ENCODE measurements at regions not wholly inside any gene's neighbourhood (a gene's known extent, or its start where the extent isn't known, plus 50 kb on each side); places are given as distances from the start of the nearest gene placed in this dataset.

DNA sequence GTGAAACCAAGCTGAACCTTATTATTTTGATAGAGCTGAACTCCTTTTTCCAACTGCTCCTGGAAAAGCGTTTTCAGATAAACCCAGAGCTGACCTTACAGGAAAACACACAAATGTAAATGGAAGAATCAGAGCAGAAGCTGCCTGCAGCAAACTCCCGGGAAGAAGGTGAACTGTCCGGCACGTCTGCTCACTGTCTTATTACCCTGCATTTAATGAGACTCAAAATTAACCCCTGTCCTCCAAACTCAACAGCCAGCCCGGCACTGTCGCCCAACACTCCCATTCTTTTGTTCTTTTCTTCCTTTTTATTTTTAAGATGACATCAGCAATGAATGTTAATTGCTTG lies 1046.9 kb upstream of the FLRT2 start:
- TF ChIP-seq CTCF (IDR thresholded peaks at IDR 0.05) (no peak), AFF4 (CRISPR knock-in tag; IDR thresholded peaks at IDR 0.05; ENCODE audit: borderline replicate concordance) (no peak), E2F5 (CRISPR knock-in tag; IDR thresholded peaks at IDR 0.05) (no peak), FOXK1 (CRISPR knock-in tag; IDR thresholded peaks at IDR 0.05) (no peak), HMGA2 (CRISPR knock-in tag; IDR thresholded peaks at IDR 0.05) (no peak), SMAD4 (CRISPR knock-in tag; IDR thresholded peaks at IDR 0.05) (no peak)

Measured in WTC11 (cell line).